ENCODE measurements at regions not wholly inside any gene's neighbourhood (a gene's known extent, or its start where the extent isn't known, plus 50 kb on each side); places are given as distances from the start of the nearest gene placed in this dataset.
"Not testable (repeated sequence)": the region's sequence is repeated elsewhere in the genome, so short reads cannot be mapped to it uniquely, and the experiment has no call there.

DNA sequence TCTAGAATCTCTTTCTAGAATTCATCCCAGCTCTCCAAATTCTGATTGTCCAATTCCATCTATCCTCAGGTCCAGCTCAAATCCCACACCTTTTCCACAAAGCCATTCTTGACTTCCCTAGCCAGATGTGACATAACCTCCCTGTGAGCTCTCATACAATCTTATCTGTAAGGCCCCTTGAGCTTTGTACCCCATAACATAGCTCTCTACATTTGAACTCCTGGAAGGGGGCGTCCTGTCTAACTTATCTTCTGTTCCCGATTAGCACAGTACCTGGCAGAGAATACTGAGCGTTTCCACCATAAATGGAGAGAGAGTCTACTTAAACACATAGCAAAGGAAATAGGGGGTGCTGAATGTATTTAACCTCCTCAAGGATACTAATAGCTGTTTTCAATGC is 251.6 kb upstream of the RGMB start:
- DNase-seq: no peak

DNA sequence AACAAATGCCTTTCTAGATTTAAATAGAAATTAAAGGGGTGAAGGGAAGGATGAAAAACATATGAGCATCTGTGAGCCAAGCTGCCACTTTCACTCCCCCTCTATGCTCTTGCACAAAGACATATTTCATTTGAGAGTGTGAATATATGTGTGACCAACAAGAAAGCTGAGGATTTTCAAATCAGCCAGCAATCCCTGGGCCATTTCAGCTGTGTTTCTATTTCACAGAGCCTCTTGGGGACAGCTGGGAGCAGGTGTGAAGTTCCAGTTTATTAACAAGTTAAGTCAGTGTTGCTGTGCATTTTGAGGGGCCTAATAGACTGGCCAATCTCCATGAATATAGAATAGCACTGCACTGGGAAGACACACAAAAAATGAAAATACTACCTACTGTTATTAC is 248.7 kb upstream of the RGMB start:
- no peak for DNase-seq

DNA sequence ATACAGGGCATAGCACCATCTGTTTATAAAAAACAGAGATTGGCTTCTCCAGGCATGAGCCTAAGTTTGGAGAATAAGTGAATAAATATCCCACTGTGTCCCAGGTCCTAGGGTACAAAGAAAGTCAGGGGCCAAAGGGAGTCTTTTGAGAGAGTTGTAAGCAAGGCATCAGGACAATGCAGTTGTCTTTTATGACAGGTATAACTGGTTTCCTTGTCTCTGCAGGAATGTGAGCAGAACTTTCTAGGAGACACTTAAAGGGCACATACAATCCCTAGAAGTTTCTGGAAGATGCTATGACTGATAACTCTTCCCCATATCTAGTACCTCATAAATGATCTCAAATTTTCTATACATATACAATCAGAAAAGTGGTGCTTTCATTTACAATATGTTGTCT is 245.6 kb upstream of the RGMB start:
- DNase-seq: no peak

DNA sequence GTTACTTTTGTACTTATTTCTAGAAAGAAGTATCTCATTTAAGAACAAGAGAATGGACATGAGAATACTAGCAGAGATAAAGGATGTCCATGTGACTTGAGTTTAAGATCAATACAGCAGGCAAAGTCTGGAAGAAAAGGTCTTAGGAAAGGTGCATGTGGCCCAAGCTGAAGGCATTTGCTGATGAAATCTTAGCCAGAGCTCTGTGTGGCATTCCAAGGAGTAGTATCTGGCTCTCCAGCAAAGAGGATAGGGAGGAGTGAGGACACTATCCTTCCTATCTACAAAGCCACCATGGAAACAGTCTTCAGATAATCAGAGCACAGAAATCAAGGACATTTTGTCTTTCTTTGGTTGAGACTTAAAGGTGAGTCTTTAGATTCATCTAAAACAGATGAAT is 244.1 kb upstream of the RGMB start:
- no peak for DNase-seq

DNA sequence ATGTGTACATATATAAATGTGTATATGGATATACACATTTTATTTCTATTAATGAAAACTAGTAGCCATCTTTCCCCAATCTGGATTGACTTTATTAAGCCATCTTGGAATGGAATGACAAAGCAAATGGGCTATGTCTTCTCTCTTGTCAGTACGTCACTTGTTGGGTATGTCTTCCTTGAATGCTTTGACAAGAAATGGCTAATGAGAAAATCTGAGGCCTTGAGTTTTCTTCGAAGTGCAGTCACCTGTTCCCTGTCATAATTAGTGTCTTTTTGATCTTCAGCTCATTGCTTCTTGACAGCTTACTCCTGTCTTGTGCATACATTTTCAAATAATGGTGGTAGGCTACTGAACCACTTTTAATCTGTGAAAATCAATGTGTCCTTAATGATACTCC is 243.2 kb upstream of the RGMB start:
- no peak for DNase-seq

DNA sequence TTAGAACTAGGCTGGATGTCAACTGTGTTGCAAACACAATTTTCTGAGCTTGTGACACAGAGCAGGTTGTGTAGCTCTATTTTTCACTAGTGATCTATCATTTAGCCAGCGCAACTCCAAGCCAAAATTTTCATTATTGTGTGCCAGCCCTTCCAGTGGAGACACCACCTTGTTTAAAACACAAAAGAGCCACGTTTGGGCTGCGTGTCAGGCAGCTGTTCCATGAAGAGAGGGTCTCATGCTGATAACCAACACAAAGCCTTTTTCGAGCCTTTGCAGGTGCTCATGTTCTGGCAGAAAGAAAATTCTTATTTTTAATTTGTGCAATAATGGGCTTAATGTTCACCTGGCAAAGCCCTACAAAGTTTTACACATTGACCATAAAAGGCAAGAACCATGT is 237.6 kb upstream of the RGMB start:
- no peak for DNase-seq

DNA sequence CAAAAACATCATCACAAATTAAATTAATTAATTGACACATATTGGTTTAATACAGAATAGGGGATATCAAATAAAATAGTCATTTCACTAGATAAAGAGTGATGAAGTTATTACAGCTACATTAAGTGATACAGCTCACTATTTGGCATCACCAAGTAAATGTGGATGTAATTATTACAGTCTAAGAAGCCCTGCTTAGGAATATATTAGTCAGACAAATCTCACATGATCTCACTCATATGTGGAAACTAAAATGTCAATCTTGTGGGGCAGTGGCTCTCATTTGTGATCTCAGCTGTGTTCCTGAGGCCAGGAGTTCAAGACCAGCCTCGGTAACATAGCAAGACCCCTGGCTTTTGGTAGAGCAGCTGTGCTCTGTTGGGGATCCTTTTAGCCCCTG is 233.4 kb upstream of the RGMB start:
- no peak for DNase-seq

DNA sequence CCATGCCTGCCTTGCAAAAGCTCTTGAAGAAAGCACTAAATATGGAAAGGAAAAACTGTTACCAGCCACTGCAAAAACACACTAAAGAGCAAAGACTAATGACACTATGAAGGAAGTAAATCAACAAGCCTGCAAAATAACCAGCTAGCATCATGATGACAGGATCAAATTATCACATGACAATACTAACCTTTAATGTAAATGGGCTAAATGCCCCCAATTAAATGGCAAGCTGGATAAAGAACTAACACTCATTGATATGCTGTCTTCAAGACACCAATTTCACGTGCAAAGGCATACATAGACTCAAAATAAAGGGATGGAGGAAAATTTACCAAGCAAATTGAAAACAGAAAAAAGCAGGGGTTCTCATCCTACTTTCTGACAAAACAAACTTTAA is 231.8 kb upstream of the RGMB start:
- DNase-seq: no peak

DNA sequence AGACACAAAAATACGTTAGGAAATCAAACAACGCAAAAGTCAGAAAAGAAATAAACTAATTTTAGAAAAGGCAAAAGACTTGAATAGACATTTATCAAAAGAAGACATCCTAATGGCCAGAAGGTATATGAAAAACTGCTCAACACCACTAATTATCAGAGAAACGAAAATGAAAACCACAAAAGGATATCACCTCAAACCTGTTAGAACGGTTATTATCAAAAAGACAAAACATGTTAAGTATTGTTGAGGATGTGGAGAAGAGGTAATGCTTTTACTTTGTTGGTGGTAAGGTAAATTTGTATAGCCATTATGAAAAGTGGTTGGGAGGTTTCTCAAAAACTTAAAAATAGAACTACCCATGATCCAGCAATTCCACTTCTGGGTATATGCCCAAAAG is 230.0 kb upstream of the RGMB start:
- no peak for DNase-seq

DNA sequence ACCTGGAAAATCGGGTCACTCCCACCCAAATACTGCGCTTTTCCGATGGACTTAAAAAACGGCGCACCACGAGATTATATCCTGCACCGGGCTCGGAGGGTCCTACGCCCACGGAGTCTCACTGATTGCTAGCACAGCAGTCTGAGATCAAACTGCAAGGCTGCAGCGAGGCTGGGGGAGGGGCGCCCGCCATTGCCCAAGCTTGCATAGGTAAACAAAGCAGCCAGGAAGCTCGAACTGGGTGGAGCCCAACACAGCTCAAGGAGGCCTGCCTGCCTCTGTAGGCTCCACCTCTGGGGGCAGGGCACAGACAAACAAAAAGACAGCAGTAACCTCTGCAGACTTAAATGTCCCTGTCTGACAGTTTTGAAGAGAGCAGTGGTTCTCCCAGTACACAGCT is 226.5 kb upstream of the RGMB start:
- DNase-seq: not testable (repeated sequence)

DNA sequence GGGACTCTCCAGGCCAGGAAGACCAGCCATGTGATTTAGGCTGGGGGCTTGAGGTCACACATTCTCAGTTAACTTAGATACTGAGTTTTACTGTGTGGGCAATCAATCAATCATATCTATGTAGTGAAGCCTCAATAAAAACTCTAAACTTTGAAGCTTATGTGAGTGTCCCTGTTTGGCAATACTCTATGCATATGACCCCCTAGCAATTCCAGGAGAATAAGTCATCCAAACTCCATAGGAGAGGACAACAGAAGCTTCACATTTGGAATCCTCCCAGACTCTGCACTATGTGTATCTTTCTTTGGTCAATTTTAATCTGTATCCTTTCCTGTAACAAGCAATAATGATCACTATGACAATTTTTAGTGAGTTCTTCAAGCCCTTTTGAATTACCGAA is 216.8 kb upstream of the RGMB start:
- DNase-seq: no peak

DNA sequence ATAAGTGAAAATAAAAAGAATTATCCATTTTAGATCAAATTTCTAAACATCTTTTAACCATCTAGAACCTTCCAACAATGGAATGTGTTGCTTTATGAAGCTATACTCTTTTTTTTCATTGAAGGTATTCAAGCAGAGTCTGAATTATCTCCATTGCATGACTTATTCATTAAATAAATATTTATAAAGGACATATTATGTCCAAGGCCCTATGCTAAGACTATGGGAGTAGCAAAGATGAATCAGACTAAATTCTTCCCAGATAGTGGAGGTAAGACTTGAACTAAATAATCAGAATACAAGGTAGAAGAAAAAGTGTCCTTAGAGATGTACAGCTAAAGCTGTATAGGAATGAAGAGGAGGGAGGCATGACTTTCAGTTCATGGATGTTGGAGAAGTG is 215.5 kb upstream of the RGMB start:
- no peak for DNase-seq

DNA sequence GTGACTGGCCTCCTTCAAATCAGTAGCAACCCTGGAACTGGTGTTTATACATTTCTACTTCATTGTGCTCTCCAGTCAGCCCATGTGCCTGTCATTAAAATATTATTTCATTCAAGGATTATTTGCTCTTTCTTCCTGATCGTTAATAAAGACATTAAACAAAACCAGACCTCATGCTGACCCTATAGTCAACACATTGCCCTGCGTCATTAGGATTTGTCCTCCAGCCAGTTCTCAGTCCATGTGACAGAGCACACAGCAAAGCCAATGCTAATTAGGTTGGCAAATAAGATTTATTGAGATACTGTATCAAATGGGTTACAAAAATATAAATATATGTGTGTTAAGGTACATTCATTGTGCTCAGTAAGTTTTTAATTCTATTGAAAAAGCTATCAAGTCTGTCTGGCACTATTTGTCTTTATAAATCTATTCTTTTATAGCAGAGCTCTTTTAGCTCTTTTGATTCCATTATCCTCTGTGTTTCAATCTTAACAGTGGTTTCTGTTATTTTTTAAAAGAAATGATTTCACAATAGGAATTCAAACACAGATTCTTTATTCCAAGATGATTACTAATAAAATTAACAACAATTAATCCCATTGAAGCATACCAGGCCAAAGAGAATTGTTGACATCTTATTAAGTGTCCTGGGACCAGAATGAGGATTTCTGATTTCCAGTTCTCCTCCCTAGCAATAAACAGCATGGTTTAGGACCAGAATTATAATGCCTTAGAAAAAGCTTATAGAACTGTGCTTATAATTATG is 209.4 kb upstream of the RGMB start:
- DNase-seq: no peak

DNA sequence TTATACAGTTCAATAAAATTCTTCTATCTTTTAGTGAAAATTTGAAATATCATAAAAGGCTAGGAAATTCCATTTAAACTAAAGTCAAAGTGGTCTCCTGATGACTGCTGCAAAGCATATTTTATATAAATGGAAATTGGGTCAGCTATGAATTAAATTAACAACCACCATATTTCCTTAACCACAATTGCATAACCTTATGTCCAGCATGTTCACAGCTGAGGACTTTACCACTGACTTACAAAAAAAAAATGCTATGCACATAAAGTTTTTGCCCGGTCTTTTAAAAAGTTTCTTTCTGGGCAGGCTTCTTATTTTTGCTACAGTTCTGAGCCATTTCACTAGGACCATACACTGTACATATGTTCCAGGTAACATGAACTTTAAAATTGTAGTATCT is 208.6 kb upstream of the RGMB start:
- no peak for DNase-seq

DNA sequence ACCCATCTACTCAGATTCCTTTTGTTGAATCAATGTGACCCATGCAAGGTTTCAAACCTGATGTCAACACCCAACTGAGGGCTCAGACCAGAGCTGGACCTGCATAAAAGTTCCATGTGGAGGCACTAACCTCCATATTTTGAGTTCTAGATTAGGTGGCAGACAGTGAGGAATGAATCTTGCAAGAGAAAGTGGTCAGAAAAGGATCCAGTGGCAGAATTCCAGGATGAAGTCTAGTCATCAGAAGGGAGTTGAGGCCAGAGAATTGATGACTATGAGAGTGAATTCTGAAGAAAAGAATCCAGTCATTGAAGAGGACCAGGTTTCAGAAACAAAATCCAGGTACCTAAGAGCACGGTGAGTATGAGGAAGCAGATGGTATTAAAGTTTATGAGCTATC is 205.1 kb upstream of the RGMB start:
- DNase-seq: no peak

DNA sequence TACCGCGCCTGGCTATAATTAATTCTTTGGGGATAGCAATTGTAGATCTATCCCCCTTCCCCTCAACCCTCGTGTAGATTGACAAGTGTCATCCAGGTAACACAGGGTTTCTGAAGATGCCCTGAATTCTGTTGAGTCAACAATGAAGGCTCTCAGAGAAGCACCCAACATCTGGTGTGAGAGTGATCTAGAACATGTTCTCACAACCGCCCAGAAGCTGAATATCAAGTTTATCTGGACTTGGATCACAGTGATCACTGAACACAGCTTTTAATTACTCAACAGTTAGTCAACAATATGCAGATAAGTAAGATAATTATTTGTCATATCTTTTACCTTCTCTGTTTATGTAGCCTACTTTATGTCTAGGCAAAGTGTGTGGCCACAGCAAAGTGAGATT is 204.2 kb upstream of the RGMB start:
- no peak for DNase-seq

DNA sequence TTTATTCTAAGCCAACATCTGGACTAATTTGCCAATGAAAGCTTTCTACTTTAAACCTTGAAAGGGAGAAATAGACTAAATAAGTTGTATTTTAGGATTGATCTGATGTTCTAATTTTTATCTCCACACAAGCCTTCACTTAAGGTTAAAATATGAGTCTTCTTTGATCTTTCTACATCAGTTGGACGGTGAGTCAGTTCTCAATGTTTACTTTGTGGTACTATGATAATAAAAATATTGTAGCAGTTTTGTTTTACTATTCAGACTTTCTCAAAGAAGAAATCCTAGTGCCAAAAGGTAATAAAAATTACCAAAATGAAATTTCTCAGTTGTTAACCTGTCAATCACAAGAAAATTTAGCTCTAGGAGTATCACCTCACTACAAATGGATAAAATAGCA is 203.5 kb upstream of the RGMB start:
- DNase-seq: no peak

DNA sequence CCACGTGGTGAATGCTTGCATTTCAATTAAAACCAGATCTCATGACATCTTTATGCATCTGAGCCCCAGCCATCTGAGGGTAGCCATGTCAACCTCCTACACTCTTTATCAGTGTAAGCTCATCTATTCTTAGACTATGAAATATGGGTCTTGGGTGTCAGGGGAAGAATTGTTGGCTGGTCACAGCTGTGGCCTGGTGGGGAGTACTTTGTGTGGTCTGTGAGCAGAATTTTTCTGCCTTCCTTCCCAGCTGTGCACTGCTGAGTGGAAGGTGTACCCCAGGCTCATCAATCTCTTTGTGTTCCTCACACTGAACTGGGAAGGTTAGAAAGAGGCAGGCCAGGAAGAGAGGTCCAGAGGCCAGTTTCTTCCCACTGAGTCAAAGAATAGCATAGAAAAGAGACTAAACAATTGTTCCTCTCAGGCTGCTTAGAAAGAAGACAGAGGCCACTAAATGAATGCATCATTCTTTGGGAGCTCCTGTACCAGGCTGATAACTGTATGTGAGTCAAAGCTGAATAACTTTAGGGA is 202.7 kb upstream of the RGMB start:
- DNase-seq: no peak

DNA sequence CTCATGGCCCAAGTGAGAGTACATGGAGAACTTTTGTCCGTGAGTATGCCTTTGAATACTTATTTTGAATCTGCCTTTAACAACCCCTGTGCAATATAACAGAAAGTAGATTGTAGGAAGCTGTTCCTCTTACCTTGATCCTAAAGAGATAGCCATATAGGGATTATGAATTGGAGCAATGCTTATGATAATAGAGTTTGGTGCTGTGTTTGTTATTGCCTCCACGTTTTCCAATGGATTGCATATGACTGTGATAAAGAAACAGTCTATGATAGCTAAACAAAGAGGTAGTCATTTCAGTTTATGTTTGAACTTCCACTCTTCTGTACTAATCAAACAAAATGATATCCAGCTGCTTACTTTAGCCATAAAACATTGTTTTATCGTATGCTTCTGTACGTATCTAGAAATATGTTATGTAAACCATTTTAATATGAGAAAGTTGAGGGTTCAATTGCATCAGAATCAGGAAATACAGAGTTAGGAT is 199.6 kb upstream of the RGMB start:
- DNase-seq: no peak

DNA sequence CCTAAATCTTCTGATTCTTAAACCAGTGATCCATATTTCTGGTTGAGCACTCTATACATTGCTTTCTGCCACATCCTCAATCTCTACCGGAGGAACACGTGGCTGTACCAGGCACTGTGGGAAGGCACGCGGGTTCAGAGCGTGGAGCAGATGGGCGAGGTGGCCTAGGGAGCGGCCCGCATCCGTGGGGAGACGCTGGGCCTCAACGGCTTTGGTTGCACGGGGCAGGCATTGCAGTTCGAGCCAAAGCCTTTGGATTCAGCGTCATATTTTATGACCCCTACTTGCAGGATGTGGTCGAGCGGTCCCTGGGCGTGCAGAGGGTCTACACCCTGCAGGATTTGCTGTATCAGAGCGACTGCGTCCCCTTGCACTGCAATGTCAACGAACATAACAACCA is 197.2 kb upstream of the RGMB start:
- no peak for DNase-seq

DNA sequence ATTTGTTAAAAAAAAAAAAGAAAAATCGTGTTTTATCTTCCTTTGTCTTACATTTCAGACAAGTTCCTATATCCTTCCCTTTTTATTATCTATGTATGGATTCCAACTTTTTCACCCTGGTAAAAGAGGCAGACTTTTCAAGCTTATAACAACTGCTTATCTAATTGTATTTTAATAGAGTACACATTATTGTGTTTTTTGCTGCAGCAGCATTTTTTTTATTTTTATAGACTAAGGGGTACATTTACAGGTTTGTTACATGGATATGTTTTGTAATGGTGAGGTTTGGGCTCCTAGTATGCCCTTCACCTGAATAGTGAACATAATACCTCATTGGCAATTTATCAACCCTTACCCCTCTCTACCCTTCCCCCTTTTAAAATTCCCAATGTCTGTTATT is 195.0 kb upstream of the RGMB start:
- DNase-seq: no peak

DNA sequence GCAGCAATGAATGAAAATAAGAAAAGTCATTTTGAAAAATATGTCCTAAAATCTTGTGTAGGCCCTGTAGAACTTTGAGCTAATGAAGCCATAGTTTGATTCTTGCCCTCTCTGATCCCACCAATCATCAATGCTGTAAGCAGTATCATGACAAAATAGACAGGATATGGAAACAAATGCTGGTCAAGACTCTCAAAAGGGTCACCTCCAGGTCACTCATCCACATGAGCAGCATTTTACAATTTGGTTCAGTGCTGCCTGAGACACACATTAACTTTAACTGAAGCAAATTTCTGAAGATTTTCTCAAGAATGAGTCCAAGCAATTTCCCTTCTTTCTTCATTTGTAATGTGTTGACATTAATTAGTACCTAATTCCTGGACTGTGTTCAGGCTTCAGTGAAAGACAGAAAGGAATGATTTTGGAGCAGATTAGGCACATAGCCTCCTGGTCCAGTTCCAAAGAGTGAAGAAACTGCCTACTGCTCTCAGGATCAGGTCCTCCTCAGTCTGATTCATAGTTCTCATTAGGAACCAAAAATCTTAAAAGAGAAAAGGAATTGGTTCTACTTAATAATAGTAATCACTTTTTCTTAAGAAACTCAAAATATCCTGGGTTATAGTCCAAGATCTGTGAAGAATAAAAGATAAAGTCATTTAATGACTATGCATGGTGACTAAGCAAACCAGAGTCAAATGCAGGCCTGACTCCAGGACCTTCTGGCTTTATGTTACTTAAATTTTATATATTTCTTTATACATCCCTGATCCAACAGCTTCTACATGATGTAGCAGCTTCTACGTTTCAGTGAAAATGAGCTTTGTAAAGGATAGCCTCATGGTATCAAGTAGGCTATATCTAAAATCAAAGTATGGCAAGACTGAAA is 192.1 kb upstream of the RGMB start:
- no peak for DNase-seq

DNA sequence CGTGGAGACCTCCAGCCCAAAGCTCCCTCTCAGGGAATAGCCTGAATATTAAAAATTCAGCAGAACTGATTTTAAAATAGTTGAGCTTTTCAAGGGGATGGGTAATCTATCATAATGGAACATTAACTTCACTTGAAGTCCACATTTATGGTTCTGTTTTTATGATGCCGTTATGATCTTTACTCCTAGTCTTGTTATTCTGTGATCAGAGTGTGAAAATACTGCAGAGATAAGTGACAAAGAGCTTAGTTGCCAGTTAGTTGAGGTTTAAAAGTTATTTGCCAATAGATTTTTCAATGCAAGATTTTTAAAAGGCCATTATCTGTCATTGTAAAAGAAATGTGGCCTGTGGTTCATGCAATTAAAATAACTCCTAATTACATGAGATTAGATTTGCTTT is 189.9 kb upstream of the RGMB start:
- no peak for DNase-seq

DNA sequence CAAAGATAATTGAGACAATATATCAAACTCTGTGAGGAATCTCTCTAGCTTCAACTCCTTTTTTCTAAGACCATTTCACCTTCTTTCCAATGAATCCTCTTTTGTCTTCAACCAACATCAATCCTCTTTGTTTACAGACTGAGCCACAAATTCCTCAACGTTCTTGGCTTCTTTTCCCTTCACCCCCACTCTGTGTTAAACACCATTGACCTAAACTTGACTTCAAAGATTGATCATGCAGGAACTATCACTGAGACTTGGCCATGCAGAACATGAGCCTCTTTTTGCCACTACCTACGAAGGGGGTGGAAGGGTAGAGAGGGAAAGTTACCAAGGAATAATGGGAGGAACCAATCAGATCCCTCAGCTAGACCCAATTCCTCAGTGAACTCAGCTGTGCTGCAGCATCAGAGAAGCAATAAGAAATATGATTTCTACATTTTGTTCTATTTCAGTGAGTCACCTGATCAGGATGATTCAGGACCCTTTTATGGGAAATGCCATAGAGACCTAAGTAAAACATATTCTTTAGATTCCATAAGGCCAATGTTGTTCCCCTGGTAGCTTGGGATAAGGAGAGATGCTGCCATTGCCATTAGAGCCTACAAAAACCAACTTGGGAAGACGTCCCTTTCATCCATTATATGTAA is 187.7 kb upstream of the RGMB start:
- DNase-seq: no peak
